ENCODE measurements at regions not wholly inside any gene's neighbourhood (a gene's known extent, or its start where the extent isn't known, plus 50 kb on each side); places are given as distances from the start of the nearest gene placed in this dataset.

GRCh38 chr13:40336228-40337221, 329.9 kb downstream of the FOXO1 start:
- DNase-seq (ENCODE audit: low read depth): peak; percentile 7

GRCh38 chr13:40337651-40338050, 328.8 kb downstream of the FOXO1 start:
- no peak for DNase-seq (ENCODE audit: low read depth)

GRCh38 chr13:40338217-40338616, 328.2 kb downstream of the FOXO1 start:
- DNase-seq (ENCODE audit: low read depth): no peak

- DNase-seq (ENCODE audit: low read depth): peak; percentile 19
Measured at GRCh38 chr13:40340368-40341095, 325.9 kb downstream of the FOXO1 start.

- no peak for DNase-seq (ENCODE audit: low read depth)
Measured at GRCh38 chr13:40341096-40341471, 325.4 kb downstream of the FOXO1 start.

- DNase-seq (ENCODE audit: low read depth): no peak
Measured at GRCh38 chr13:40341501-40341900, 324.9 kb downstream of the FOXO1 start.

GRCh38 chr13:40342461-40342860, 324.0 kb downstream of the FOXO1 start:
- no peak for DNase-seq (ENCODE audit: low read depth)

- no peak for DNase-seq (ENCODE audit: low read depth)
Measured at GRCh38 chr13:40342901-40343300, 323.5 kb downstream of the FOXO1 start.

GRCh38 chr13:40343550-40344269, 322.7 kb downstream of the FOXO1 start:
- no peak for DNase-seq (ENCODE audit: low read depth)

GRCh38 chr13:40344270-40345148, 321.9 kb downstream of the FOXO1 start:
- DNase-seq (ENCODE audit: low read depth): peak; percentile 12

- no peak for DNase-seq (ENCODE audit: low read depth)
Measured at GRCh38 chr13:40345149-40345514, 321.3 kb downstream of the FOXO1 start.

- DNase-seq (ENCODE audit: low read depth): no peak
Measured at GRCh38 chr13:40345654-40346372, 320.6 kb downstream of the FOXO1 start.

GRCh38 chr13:40346592-40346991, 319.8 kb downstream of the FOXO1 start:
- no peak for DNase-seq (ENCODE audit: low read depth)

GRCh38 chr13:40348096-40348679, 318.3 kb downstream of the FOXO1 start:
- no peak for DNase-seq (ENCODE audit: low read depth)

GRCh38 chr13:40350283-40350992, 316.0 kb downstream of the FOXO1 start:
- no peak for DNase-seq (ENCODE audit: low read depth)

- DNase-seq (ENCODE audit: low read depth): no peak
Measured at GRCh38 chr13:40351537-40352379, 314.7 kb downstream of the FOXO1 start.

GRCh38 chr13:40352380-40352778, 314.1 kb downstream of the FOXO1 start:
- no peak for DNase-seq (ENCODE audit: low read depth)

GRCh38 chr13:40352802-40353562, 313.5 kb downstream of the FOXO1 start:
- no peak for DNase-seq (ENCODE audit: low read depth)
